ENCODE measurements at regions not wholly inside any gene's neighbourhood (a gene's known extent, or its start where the extent isn't known, plus 50 kb on each side); places are given as distances from the start of the nearest gene placed in this dataset.

- TF ChIP-seq, protein P1, sequence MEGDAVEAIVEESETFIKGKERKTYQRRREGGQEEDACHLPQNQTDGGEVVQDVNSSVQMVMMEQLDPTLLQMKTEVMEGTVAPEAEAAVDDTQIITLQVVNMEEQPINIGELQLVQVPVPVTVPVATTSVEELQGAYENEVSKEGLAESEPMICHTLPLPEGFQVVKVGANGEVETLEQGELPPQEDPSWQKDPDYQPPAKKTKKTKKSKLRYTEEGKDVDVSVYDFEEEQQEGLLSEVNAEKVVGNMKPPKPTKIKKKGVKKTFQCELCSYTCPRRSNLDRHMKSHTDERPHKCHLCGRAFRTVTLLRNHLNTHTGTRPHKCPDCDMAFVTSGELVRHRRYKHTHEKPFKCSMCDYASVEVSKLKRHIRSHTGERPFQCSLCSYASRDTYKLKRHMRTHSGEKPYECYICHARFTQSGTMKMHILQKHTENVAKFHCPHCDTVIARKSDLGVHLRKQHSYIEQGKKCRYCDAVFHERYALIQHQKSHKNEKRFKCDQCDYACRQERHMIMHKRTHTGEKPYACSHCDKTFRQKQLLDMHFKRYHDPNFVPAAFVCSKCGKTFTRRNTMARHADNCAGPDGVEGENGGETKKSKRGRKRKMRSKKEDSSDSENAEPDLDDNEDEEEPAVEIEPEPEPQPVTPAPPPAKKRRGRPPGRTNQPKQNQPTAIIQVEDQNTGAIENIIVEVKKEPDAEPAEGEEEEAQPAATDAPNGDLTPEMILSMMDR (IDR thresholded peaks at IDR 0.05), result peak in 1 of 4 experiments; percentile 0
- no peak for TF ChIP-seq POLR2A (IDR thresholded peaks at IDR 0.05)
- TF ChIP-seq POLR2AphosphoS5 (IDR thresholded peaks at IDR 0.05), result no peak
These were observed 109.4 kb downstream of the ARF6 start for GRCh38 chr14:50001999-50002925.

Data from prostate gland (tissue), 2 donors.